ENCODE measurements at regions not wholly inside any gene's neighbourhood (a gene's known extent, or its start where the extent isn't known, plus 50 kb on each side); places are given as distances from the start of the nearest gene placed in this dataset.
"Not testable (repeated sequence)": the region's sequence is repeated elsewhere in the genome, so short reads cannot be mapped to it uniquely, and the experiment has no call there.

DNA sequence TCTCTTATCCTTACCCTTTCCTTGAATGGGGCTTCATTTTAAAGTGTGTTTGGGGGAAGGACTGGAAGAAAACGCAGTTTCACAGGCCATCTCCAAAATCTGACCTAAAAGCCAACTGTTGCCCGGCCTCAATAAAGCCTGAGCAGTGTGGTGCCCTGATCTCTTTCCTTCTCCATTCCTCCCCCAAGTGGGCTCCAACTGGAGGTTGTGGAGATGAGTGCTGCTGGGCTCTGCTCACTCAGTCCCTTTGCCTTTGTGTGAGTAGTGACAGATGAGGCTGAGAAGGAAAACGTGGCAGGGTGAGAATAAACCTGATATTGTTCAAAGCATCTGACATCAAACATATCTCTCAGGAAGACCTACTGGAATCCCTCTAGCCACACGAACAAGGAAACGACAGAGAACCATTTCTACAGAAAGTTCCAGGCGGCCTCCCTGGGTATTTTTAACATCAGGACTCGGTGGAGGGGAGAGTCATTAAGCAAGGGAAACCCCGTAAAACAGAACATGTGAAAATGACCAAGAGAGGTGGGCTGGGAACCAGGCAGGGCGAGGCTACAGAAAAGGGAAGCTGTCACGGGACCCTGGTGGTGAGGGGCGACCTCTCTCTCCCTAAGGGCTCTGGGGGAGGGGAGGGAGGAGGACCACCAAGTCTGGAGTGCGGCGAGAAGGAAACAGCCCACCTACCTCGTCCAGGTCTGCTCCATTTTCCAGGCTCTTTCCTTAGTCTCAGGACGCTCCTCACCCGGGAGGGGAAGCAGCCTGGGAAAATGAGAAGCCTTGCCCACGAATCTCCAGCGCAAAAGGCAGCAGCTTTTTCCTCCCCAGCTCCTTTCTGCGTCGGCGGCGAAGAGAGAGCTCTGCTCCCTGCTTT lies 59.1 kb upstream of the NBPF26 start:
- not testable (repeated sequence) for DNase-seq (ENCODE audit: low read depth in 2 of 2)

- DNase-seq (ENCODE audit: low read depth in 2 of 2), result not testable (repeated sequence)
Observed at GRCh38 chr1:120665250-120665577, 58.5 kb upstream of the NBPF26 start.

- DNase-seq (ENCODE audit: low read depth in 2 of 2), result not testable (repeated sequence)
Observed at GRCh38 chr1:120668187-120668586, 55.6 kb upstream of the NBPF26 start.

Data from stimulated activated CD8-positive, alpha-beta memory T cell treated with anti-CD3 and anti-CD28 coated beads, Interleukin-7, amount 100 ng/mL, for 1 hour (primary cell).